ENCODE measurements at regions not wholly inside any gene's neighbourhood (a gene's known extent, or its start where the extent isn't known, plus 50 kb on each side); places are given as distances from the start of the nearest gene placed in this dataset.

GRCh38 chr1:11428789-11429188, 50.2 kb upstream of the DISP3 start (continued):
- TF ChIP-seq, protein P1, sequence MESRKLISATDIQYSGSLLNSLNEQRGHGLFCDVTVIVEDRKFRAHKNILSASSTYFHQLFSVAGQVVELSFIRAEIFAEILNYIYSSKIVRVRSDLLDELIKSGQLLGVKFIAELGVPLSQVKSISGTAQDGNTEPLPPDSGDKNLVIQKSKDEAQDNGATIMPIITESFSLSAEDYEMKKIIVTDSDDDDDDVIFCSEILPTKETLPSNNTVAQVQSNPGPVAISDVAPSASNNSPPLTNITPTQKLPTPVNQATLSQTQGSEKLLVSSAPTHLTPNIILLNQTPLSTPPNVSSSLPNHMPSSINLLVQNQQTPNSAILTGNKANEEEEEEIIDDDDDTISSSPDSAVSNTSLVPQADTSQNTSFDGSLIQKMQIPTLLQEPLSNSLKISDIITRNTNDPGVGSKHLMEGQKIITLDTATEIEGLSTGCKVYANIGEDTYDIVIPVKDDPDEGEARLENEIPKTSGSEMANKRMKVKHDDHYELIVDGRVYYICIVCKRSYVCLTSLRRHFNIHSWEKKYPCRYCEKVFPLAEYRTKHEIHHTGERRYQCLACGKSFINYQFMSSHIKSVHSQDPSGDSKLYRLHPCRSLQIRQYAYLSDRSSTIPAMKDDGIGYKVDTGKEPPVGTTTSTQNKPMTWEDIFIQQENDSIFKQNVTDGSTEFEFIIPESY (IDR thresholded peaks at IDR 0.05): no peak
